ENCODE measurements at regions not wholly inside any gene's neighbourhood (a gene's known extent, or its start where the extent isn't known, plus 50 kb on each side); places are given as distances from the start of the nearest gene placed in this dataset.

GRCh38 chr18:40216856-40217255 lies 1738.2 kb upstream of the PIK3C3 start:
- TF ChIP-seq CTCF (conservative IDR thresholded peaks at IDR 0.05; ENCODE audit: low read depth, low read length) (no peak), EZH2 (IDR thresholded peaks at IDR 0.05; ENCODE audit: low read length, unreplicated experiment) (no peak), EZH2phosphoT487 (IDR thresholded peaks at IDR 0.05; ENCODE audit: borderline replicate concordance, low read length) (no peak)
